ENCODE measurements at regions not wholly inside any gene's neighbourhood (a gene's known extent, or its start where the extent isn't known, plus 50 kb on each side); places are given as distances from the start of the nearest gene placed in this dataset.

DNA sequence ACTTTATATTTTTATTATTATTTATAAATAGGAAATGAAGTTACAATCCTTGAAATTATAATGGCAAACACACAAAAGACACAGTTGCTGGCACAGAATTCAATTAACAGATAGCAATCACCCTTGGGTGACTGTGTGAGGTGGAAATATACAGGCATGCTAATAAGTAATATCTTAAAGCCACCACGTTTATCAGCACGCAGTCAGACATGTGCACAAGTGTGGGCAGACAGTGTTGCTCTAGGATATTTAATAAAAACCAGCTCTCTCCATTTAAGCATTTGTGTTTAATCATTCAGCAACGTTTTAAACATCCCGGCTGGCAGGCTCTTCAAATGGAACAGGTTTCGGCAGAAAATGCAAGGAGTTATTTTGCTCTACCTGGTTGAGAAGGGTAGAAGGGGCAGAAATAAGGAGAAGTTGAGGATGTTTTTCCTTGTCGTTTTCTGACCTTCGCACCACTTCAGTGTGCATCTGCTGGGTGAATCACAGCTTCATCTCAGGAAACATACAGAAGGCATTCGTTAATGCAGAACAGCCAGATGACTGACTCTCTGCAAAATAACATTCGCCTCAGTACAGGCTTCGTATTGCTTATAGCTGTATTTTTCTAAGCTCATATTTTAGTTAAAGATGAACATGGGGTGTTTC is 585.1 kb downstream of the QKI start:
- no peak for DNase-seq

DNA sequence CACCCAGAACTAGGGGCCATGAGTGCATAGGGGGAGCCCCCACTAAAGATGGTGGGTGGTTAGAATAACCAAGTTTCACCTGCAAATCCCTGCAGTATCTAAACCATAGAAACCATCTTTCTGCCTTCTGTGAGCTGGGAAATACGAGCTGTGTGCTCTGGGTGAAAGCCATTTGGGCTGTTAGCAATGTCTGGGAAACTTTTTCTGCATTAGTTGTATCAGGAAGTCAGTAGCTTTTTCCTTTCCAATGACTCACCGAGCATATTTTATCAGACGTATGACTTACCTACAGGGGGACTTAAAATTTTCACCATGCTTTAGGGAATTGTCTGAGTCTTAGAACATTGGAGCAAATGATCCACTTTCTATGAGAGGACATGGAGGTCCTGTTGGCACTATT is 584.0 kb downstream of the QKI start:
- no peak for DNase-seq

DNA sequence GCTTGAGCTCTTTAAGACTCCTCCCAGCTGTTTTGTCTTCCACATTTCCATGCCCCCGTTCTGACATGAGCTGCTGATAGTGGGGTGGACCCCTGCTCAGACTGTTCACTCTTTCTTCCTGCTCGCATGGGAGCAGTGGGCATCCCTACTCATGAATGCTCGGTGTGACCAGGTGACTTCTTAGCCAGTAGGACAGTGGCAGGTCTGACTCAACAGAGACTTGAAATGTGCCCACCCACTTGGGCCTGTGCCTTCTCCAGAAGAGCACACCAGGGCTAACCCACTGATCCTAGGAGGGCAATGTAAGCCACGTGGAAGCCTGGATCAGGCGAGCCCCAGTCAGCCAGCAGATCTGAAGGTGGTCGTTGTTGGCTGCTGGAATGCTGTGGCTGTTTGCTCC is 582.0 kb downstream of the QKI start:
- DNase-seq = no peak

DNA sequence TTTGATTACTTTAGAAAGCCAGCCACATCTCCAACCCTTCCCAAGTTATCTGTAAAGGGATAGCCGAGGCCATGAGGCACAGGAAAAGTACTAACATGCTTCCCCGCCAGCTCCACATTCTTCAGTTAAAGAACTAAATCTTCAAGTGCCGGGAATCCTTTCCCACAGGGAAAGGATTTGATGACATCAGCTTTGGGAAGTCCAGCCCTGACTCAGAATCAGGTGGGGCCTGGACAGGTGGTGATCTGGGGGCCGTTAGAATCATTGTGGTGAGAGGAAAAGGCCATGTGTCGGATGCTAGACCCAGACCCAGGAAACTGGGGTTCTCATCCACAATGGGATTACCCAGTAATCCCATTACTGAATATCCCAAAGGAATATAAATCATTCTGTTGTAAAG is 580.0 kb downstream of the QKI start:
- no peak for DNase-seq

DNA sequence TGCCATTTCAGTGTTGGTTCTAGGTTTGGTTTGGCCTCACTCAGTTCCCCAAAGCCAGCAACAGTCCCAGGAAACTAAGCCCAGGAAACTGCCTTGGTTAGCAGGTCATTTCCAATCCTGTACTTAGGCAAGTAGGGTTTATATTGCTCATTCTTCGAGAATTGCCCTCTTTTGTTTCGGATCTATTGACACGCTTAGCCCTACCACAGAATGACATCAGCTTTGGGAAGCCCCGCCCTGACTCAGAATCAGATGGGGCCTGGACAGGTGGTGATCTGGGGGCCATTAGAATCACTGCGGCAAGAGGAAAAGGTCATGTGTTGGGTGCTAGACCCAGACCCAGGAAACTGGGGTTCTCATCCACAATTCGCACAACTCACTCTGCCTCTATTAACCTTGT is 578.2 kb downstream of the QKI start:
- no peak for DNase-seq

DNA sequence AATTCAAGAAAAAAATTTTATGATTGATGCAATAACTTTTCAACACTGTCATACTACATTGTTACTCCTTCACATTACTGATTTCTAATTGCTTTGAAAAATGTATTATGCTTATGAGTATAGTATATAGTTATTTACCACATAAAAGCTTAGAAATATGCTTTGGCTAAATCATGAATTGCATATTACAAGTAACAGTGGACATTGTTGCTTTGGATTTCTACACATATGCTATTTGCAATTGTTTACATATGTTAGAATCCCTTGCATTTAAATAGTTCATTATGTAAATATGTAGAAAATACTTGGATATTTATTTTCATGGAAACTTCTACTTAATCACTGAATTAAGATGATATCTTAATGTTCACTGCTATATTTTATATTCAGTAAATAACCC is 577.5 kb downstream of the QKI start:
- DNase-seq = no peak

DNA sequence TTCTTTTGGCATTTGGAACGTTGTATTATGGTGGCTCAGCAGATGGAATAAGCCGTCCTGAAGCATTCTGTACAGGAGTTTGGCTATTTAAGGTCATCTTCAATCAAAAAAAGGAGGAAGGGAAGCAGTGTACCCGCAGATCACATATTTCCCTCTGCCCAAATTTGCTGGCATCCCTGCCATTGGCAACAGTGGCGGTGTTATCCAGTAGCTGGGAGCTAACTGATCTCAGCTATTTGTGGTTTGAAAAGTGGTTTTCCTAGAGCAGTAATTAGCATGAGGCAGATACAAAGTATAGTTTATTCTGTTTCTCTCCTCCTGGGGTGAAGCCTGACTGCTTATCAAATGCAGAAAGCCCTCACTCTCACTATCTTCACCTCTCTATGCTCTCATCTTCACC is 576.8 kb downstream of the QKI start:
- DNase-seq = no peak

DNA sequence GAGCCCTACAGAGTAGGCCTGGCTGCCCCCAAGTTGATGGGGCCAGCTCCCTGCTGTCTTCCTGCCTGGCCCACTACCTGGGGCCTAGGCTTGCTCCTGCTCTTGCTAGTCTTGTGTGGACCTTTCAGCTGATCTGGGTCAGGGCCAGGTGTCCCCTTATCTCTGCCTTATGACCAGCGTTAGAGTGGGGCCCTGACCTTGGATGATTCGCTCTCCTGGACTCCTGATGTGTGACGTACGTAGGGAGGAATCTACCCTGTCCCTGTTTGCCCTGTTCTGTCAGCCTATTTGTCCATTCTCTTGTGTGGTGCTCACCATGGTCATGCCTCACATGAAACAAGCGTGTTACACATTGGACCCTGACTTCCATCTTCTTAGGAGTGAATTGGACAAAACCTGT is 571.8 kb downstream of the QKI start:
- no peak for DNase-seq

DNA sequence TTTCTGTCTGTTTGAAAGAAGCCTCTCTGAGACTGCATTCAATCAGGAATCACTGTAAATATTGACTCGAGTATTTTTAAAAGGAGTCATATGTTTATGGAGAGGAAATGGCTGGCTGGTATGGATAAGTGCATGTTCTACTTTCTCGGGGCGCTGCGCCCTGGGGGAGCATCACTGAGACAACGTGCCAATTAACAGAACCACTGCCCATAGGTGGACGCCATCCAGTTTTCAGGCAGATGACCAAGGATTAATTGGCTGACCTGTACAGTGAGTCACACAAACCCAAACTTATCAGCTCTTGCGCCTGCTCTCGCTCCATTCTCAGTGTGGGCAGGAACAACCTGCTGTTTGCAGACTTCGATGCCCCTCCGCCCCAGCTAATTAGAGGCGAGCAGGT is 571.2 kb downstream of the QKI start:
- DNase-seq = no peak

DNA sequence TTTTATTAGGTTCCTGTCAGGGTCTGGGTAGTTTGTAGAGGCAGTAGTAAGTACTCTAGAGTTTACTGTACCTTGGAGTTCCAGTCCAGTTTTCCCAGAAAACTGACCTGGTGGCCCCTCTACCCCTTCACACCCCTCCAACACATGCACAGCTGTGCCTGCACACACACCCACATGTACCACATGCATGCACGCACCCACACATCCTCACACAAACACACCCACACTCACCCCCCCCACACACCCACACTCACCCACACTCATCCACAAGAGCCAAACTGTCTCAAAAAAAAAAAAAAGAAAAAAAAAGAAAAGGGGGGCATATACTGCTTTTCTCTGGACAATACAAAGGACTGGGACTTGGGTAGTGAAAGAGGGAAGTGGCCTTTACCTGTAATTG is 570.5 kb downstream of the QKI start:
- DNase-seq = no peak

DNA sequence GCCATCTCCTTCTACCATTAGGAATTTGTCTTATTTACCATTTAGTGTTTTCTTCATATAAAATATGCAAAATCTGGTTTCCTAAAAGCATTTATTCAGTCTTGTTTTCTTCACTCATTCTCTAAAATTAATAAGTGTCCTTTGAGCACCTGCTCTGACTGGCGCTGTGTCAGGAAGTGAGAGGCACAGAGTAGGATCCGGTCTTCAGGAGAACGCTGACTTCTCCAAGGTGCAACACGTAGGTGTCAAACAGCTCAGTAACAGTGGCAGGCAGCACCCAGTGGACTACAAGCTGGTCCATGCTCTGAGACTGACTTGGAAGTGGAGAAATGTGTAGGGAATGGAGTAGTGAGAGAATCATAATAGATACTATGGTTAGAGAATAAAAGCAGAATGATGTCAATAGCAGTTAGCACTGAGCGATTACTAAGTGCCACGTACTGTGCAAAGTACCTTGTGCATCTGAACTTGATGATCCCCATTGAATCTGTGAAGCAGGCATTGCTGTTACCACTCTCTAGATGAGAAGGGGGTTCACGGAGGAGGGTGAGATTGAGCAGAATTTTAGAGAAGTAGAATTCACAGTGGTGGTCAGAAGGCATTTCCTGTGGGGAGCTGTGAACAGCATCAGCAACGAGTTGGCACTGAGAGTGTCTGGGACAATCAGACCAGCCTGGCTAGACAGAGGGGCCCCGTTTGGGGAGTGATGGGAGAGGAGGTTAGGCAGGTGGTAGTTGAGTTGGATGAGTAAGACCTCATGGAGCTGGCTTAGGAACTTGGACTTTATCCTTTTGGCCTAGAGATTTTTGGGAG is 569.8 kb downstream of the QKI start:
- no peak for DNase-seq

DNA sequence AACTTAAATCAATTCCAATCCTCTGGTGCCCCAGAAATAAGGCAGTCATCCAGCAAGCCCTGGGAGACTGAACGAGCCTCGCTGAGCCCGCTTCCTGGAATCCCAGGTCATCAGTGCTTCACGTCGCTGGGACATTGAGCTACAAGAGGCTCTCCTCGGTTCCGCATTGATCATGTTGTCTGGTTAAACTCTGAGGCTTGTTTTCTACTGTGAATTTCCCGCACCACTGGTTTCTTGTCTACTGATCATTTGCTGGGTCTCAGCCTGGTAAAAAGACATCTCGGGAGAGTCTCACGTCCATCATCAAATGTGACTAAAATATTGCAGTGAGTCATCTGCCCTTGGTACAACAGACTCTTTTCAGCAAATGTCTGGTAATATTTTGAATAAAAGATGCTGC is 569.2 kb downstream of the QKI start:
- DNase-seq = no peak

DNA sequence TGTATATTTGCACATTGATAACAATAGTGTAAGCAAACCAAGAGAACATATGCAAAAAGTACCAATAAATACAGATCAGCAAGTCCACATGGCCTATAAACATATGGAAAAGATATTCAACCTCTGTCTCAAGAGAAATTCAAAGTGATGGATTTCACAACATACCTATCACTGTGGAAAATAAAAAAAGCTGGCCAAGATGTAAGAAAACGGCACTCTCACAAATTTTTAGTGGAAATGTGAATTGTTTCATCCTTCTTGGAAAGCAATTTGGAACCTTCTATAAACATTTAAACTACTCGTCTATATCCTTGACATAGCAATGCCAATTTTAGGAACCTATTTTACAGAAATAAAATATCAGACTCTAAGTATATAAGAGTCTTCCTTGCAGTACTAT is 559.8 kb downstream of the QKI start:
- DNase-seq = no peak

DNA sequence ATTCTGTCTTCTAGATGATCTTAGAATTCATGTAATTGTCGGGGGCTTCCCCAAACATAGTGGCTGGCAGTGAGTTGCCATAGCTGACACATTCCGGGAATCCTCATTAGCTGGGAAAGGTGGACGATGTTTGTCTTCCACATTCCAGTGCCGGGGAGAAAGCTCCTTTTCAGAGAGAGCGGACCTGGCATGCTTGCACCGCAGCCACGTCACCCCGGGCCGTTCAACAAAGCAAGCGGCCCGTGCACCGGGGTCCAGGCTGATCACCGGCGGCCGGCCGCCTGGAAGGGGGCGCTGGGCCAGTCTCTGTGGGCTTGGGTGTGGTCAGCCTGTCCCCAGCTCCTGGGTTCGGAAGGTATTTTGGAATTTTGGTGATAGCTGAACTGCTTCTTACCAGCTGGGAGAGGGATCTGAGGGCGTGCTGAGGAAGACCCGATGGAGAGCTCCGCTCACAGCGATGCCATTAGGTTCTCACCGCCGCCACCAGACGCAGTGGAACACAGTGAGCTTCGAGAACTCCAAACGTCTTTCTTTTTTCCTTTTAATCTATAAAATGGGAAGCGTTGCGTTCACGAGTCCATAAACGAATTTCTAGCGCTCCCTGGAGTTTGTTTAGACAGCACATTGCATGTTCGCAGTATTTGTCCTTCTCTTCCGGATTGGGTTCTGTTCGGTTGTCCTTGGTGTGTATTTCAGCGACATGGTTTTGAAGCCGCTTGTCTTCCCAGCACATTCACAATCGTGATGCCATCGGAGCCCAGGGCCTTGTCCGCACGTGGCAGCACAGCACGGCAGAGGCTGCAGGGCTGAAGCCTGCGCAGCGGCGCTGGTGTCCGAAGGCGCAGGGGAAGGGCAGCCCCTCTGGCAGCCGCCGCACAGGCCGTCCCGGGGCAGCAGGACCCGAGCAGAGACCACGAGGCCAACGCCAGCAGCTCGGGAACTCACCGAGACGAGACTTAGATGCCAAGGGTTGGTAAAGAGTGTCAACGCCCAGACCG is 557.6 kb downstream of the QKI start:
- DNase-seq = no peak

DNA sequence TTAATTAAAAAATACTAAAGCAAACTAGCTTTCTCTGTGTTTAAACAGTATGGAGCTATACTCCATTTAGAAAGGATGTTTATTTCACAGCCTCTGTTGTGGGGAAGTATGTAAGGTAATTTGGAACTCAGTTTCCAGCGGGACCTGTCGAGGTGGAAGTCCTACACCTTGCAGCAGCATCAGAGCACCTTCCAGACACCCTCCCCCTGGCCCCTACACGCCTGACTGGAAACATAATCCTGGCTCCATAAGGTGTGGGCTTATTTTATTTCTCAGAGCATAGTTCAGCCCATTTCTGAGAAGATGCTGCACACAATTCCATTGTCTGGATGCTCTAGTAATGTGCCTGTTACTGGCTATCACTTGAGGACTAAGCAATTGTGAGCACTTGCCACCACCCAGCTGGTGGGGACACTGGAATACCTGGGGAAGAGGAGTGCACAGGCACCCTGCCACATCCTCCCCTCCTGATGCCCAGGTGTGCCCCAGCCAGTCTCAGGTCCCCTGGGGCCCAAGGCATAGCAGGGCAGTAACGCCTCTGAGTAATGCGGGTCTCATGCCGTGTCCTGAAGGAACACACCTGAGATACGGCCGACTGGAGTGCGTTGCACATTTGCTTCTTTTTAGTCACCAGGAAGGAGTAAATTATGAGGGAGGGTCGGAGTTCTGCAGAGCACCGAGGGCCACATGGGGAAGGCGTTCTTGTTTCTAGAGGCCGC is 556.5 kb downstream of the QKI start:
- no peak for DNase-seq

DNA sequence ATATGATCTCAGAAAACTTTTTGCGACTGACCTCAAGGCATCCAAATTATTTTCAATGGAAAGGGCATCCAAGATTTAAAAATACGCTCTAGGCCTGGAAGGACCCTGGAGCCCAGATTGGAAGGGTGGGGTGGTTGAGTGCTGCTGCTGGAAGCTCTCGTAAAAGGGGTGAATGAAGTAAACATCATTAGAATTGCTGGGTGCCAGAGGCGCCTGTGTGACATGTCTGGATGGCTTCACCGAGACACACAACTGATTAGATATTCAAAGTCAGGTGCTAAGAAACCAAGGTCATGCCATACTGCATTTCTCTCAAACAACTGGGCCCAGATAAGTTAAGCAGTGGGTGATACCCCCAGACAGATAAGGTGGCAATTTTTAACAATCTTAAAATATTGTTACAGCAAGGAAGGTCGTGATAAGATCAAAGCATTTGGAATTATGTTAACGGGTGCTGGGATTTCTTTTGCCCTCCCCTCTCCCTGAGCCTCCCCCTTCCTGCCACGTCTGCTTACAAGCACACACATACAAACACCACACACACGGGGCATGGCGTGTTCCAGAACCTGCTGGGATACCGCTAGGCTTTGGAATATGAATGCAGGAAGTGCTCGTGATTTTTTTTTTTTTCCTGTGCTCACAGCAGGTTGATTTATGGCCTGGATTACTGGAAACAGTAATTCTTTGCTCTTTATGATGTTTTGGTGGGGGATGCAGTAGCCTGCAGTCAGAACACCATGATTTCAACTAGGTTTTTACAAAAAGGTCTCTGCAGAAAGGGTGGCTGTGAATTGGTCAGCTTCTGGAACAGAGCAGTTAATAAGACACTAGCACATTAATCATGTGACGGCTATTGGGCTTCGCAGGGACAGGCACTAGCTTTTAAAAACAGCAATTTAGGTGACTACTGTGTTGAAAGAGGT is 551.2 kb downstream of the QKI start:
- DNase-seq = no peak

DNA sequence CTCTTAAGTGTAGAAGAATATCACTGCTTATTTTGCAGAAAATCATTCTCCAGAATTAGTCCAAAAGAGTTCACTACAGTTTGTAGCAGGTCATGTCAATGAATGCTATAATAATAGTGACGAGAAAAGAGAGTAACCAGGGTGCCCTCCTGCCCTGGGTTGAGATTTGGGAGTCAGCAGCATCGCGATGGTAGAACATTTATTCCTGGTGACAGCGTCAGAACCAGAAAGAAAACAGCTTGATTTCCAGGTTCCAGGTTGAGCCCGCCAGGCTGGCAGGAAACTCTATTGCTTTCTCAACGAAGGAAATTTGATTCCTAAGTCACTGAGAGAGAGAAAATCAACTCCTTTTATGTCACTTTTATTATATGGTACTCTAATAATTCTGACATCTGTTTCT is 550.3 kb downstream of the QKI start:
- no peak for DNase-seq

DNA sequence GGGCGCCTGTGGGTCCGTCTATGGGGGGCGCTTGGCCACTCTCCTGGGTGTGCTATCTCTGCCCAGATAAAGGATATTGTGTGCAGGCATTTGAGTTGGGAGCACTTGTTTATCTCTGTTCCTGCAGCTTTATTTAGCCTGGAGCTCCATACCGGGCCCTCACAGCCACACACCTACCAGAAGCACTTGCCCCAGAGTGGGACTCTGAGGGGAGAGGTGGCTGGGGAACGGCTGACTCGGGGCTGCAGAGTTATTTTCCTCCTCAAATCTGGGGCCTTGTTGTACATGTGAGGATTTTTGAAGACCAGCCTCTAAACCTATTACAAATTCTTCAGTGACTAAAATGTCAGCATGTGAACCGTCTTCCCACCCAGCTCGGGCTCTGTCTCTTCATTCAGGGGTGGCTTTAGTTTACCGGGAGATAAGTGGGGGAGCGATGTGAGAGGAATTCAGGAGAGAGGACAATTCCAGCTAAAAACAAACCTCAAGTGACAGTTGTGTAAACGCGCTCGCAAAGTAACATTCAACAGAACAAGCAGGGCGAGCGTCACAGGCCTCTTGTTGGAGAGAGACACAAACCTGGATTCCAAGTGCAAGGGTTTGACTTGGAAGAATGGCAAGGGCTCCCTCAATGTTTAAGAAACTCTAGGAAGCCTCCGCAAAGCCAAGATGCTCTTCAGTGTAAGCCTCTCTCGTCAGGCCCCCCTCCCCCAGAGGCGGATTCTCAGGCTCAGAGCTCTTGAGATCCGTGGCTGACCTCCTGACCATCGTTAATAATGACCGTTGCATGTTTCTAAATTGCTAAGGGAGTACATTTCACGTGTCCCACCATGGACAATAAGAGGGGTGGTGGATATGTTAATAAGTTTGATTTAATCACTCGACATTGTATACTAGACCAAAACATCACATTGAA is 548.9 kb downstream of the QKI start:
- no peak for DNase-seq

DNA sequence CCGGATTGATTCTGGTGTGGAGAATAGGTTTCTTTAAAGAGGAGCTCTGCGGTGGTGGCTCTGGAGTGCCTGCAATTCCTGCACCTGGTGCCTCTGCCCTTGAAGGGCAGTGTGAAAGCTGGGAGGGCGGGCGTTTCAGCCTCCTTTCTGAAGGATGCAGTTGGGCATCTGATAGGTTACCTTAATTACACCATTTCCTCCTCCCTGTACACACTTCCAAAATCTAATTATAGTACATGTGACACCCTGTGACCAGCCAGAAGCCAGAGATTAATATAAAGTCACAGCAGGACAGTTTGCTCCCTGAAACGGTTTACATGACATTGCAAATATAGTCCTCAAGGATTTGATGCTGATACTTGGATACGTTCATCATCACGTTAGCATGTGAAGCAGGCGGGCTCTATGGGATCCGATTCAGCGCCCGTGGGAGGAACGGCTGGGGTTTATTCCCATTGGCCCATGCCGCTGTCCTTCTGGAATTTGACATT is 548.2 kb downstream of the QKI start:
- no peak for DNase-seq

DNA sequence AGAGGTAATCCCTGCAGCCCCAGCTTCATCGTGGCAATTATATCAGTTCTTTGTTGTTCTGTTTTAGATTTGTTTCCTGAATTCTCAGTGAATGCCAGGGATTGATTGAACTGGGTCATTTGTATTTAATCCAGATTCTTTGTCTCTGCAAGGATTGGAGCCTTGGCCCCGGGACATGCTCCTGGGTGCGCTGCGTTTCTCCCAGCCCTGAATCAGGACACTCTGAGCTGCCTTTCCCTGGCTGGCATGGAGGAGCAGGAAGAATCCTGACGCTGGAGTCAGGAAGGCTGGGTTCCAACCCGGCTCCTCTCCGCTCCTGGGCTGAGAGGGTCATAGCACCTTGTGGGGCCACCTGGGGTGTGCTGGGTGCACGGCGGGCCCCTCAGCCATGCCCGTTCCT is 545.6 kb downstream of the QKI start:
- DNase-seq = no peak

DNA sequence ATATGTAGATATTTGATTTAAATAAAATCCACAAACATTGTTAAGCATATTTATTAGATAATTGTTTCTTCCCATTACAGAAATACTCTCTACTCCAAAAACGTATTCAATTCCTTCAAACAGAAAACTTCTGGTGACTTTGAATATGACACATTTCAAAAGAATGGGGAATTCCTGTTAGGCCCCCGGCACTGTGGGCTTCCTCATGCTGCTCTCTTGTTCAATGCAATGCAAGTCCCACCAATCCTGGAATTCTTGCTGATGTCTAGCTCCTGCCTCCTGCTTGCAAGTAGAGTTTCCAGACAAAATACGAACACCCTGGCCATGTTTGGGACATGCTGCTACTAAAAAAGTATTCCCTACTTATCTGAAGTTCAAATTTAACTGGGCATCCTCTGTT is 544.1 kb downstream of the QKI start:
- DNase-seq = no peak
